ENCODE measurements at regions not wholly inside any gene's neighbourhood (a gene's known extent, or its start where the extent isn't known, plus 50 kb on each side); places are given as distances from the start of the nearest gene placed in this dataset.
"Not testable (repeated sequence)": the region's sequence is repeated elsewhere in the genome, so short reads cannot be mapped to it uniquely, and the experiment has no call there.

GRCh38 chr14:88985654-88986053 lies 161.2 kb downstream of the TTC8 start:
- DNase-seq = no peak

- no peak for DNase-seq
Observed at GRCh38 chr14:88986146-88986841, 161.8 kb downstream of the TTC8 start.

- not testable (repeated sequence) for DNase-seq
Observed at GRCh38 chr14:88986908-88987307, 162.5 kb downstream of the TTC8 start.

- DNase-seq = no peak
Observed at GRCh38 chr14:88987516-88987915, 163.1 kb downstream of the TTC8 start.

GRCh38 chr14:88989911-88990310 lies 165.5 kb downstream of the TTC8 start:
- DNase-seq = no peak

GRCh38 chr14:88990856-88991255 lies 166.4 kb downstream of the TTC8 start:
- DNase-seq = no peak

- DNase-seq = no peak
Observed at GRCh38 chr14:88992011-88992410, 167.6 kb downstream of the TTC8 start.

- no peak for DNase-seq
Observed at GRCh38 chr14:88993946-88994345, 169.5 kb downstream of the TTC8 start.

GRCh38 chr14:88995437-88996198 lies 171.2 kb downstream of the TTC8 start:
- DNase-seq = no peak

- no peak for DNase-seq
Observed at GRCh38 chr14:88998027-88998426, 173.6 kb downstream of the TTC8 start.

- no peak for DNase-seq
Observed at GRCh38 chr14:88999137-88999536, 174.7 kb downstream of the TTC8 start.

GRCh38 chr14:89000007-89000942 lies 175.8 kb downstream of the TTC8 start:
- DNase-seq = peak; percentile 18

GRCh38 chr14:89004166-89004565 lies 179.7 kb downstream of the TTC8 start:
- DNase-seq = no peak

- DNase-seq = no peak
Observed at GRCh38 chr14:89007906-89008305, 183.5 kb downstream of the TTC8 start.

- DNase-seq = no peak
Observed at GRCh38 chr14:89011355-89012281, 187.2 kb downstream of the TTC8 start.

- DNase-seq = no peak
Observed at GRCh38 chr14:89012282-89013097, 188.0 kb downstream of the TTC8 start.

- DNase-seq = peak; percentile 13
Observed at GRCh38 chr14:89013098-89013504, 188.7 kb downstream of the TTC8 start.

- no peak for DNase-seq
Observed at GRCh38 chr14:89013698-89014568, 189.5 kb downstream of the TTC8 start.

GRCh38 chr14:89014569-89014850 lies 190.1 kb downstream of the TTC8 start:
- no peak for DNase-seq

- DNase-seq = no peak
Observed at GRCh38 chr14:89015016-89015415, 190.6 kb downstream of the TTC8 start.

- DNase-seq = no peak
Observed at GRCh38 chr14:89017417-89017816, 193.0 kb downstream of the TTC8 start.

Measured in stimulated activated CD4-positive, alpha-beta T cell treated with anti-CD3 and anti-CD28 coated beads, Interleukin-4, amount 100 ng/mL, for 1 hour (primary cell).